ENCODE measurements at regions not wholly inside any gene's neighbourhood (a gene's known extent, or its start where the extent isn't known, plus 50 kb on each side); places are given as distances from the start of the nearest gene placed in this dataset.
"Not testable (repeated sequence)": the region's sequence is repeated elsewhere in the genome, so short reads cannot be mapped to it uniquely, and the experiment has no call there.

DNA sequence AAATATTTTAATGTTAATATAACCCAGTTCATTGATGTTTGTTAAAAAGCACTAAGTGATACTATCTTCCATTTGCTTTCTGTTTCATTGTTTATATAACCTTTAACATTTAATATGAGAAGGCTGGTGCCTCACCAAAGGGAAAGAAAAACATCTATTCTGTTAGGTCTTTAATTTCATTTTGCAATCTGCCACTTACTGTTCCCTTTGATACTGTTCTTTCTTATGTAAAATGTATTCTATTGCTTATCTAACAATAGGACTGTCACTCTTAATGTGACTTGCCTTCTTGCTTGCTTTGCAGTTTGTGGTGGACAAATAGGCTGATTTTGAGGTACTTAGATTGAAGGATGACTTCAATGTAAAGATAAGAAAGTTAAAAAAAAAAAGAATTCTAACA is 1666.1 kb upstream of the DDX18 start:
- peaks cover 6 to 21% of the 10 kb centered on the region in 2 donors for H3K9me3 Mint-ChIP-seq
- no peaks in the 10 kb centered on the region for H3K4me1 Mint-ChIP-seq (ENCODE audit: low read depth in 2 of 2)
- H3K27me3 Mint-ChIP-seq = no peaks in the 10 kb centered on the region
- DNase-seq = no peak
- H3K4me3 Mint-ChIP-seq = no peak overlapping the region
- no peaks in the 10 kb centered on the region for H3K36me3 Mint-ChIP-seq (ENCODE audit: insufficient read depth)
- H3K27ac Mint-ChIP-seq = no peak overlapping the region
- ATAC-seq (replicated peaks) = no peak

DNA sequence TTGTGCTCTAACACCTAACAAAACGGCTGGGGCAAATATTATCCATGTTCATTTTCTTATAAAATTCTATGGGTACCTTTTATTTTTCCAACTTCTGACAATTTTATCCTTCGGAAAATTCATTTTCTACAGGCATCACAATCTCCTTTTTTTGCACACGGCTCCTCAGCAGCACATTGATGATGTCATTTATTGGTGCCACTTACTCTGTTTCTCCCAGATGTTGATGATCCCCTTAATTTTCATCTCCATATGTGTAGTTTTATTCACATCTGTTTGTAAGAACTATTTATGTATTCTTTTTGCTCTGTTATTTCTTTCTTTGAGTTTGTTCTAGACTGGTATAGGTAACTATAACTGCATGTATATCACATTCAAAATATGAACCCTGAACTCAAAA is 1660.8 kb upstream of the DDX18 start:
- H3K27ac Mint-ChIP-seq = no peak overlapping the region
- no peak overlapping the region for H3K4me3 Mint-ChIP-seq
- DNase-seq = no peak
- no peaks in the 10 kb centered on the region for H3K27me3 Mint-ChIP-seq
- H3K9me3 Mint-ChIP-seq = peaks cover 14 to 32% of the 10 kb centered on the region in 2 donors
- H3K36me3 Mint-ChIP-seq (ENCODE audit: insufficient read depth) = no peaks in the 10 kb centered on the region
- no peaks in the 10 kb centered on the region for H3K4me1 Mint-ChIP-seq (ENCODE audit: low read depth in 2 of 2)
- ATAC-seq (replicated peaks) = no peak

DNA sequence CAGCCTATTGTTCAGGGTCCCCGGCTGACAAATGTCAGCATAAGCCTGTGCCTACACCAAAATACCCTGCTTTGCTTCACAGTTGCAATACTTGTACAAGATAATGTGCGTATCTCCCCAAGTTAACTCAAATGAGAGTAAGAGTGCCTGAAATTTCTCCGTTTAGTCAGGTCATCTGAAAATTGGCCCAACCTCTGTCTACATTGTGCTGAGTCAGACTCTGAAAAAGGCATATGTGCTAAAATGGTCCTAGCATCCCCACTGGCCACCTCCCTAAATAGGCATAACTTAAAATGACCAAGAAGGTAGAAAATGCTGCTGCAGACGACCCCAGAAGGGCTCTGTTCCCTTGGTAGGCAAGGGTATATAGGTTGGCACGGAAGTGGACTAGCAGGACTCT is 1653.8 kb upstream of the DDX18 start:
- H3K36me3 Mint-ChIP-seq (ENCODE audit: insufficient read depth) = no peaks in the 10 kb centered on the region
- peaks cover 18 to 23% of the 10 kb centered on the region in 2 donors for H3K9me3 Mint-ChIP-seq
- H3K4me1 Mint-ChIP-seq (ENCODE audit: low read depth in 2 of 2) = no peaks in the 10 kb centered on the region
- H3K27me3 Mint-ChIP-seq = no peaks in the 10 kb centered on the region
- ATAC-seq (replicated peaks) = no peak
- no peak overlapping the region for H3K4me3 Mint-ChIP-seq
- DNase-seq = no peak
- H3K27ac Mint-ChIP-seq = no peak overlapping the region

DNA sequence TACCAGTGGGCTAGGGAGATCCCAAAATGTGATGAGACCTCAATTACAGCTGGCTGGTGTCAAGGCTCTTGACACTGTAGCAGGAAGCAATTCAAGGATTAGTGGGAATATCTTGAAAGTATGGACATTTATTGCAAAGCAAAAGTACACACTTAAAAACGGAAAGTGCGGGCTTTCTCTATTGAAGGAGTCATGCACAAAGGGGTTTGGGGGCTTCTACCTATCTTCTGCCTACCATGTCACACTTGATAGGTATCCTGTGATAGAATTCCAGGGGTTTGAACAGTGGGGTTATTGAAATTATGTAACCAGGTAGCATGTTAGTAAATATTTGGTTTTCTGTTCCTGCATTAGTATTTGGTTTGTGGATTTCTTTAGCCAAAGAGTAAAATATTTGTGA is 1652.1 kb upstream of the DDX18 start:
- Mint-ChIP-seq H3K9me3 (peaks cover 18 to 20% of the 10 kb centered on the region in 2 donors), H3K27me3 (no peaks in the 10 kb centered on the region), H3K36me3 (ENCODE audit: insufficient read depth) (no peaks in the 10 kb centered on the region), H3K4me1 (ENCODE audit: low read depth in 2 of 2) (no peaks in the 10 kb centered on the region), H3K4me3 (no peak overlapping the region), H3K27ac (no peak overlapping the region)
- DNase-seq (no peak), ATAC-seq (replicated peaks) (no peak)

DNA sequence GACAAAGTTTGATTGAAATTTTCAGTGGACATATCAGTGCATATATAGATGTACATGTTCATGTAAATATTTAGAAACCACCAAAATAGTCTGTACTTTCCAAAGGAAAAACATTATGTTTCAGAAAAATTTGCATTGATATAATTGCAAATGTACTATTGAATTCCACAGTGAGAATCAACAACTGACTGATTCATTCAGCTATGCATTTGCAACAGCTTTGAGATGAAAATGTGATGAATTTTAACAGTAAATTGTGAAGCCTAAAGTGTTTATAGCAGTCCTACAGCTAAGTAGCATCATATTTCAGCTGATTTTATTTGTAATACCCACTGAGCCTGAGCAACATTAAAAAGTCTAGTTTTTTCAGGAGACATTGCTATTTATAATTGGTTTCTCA is 1647.4 kb upstream of the DDX18 start:
- H3K36me3 Mint-ChIP-seq (ENCODE audit: insufficient read depth) = no peaks in the 10 kb centered on the region
- DNase-seq (no peak), ATAC-seq (replicated peaks) (no peak)
- H3K27ac Mint-ChIP-seq = no peak overlapping the region
- no peak overlapping the region for H3K4me3 Mint-ChIP-seq
- peaks cover 15 to 21% of the 10 kb centered on the region in 2 donors for H3K9me3 Mint-ChIP-seq
- H3K4me1 Mint-ChIP-seq (ENCODE audit: low read depth in 2 of 2) = no peaks in the 10 kb centered on the region
- no peaks in the 10 kb centered on the region for H3K27me3 Mint-ChIP-seq

DNA sequence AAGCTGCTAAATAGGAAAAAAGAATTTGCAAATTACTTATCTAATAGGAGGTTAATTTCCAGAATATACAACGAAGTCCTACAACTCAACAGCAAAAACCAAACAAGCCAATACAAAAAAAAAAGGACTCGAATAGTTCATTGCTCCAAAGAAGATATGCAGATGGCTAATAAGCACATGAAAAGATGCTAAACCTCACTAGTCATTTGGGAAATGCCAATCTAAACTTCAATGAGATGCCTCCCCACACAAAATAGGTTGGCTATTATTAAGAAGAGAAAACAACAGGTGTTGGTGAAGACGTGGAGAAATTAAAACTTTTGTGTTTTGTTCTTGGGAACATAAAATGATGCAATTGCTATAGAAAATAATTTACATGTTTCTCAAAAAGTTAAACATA is 1634.4 kb upstream of the DDX18 start:
- no peaks in the 10 kb centered on the region for H3K36me3 Mint-ChIP-seq (ENCODE audit: insufficient read depth)
- no peaks in the 10 kb centered on the region for H3K4me1 Mint-ChIP-seq (ENCODE audit: low read depth in 2 of 2)
- peaks cover 16 to 18% of the 10 kb centered on the region in 2 donors for H3K9me3 Mint-ChIP-seq

DNA sequence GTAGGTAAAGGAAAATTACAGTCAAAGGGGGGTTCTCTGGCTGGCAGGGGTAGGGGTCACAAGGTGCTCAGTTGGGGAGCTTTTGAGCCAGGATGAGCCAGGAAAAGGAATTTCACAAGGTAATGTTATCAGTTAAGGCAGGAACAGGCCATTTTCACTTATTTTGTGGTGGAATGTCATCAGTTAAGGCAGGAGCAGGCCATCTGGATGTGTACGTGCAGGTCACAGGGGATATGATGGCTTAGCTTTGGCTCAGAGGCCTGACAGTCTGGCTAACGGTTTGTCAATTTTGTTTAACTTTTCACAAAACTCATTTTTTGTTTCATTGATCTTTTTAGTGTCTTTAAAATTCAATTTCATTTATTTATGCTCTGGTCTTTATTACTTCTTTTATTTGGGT is 1623.8 kb upstream of the DDX18 start:
- not testable (repeated sequence) for DNase-seq; ATAC-seq (replicated peaks); H3K27ac Mint-ChIP-seq; H3K27me3 Mint-ChIP-seq; H3K36me3 Mint-ChIP-seq (ENCODE audit: insufficient read depth); H3K4me1 Mint-ChIP-seq (ENCODE audit: low read depth in 2 of 2); H3K4me3 Mint-ChIP-seq
- peaks cover 15 to 30% of the 10 kb centered on the region in 2 donors for H3K9me3 Mint-ChIP-seq

More for the DNA sequence above, 1634.4 kb upstream of the DDX18 start:
- no peaks in the 10 kb centered on the region for H3K27me3 Mint-ChIP-seq
- no peak for DNase-seq
- H3K4me3 Mint-ChIP-seq = no peak overlapping the region
- no peak overlapping the region for H3K27ac Mint-ChIP-seq
- ATAC-seq (replicated peaks) = no peak

DNA sequence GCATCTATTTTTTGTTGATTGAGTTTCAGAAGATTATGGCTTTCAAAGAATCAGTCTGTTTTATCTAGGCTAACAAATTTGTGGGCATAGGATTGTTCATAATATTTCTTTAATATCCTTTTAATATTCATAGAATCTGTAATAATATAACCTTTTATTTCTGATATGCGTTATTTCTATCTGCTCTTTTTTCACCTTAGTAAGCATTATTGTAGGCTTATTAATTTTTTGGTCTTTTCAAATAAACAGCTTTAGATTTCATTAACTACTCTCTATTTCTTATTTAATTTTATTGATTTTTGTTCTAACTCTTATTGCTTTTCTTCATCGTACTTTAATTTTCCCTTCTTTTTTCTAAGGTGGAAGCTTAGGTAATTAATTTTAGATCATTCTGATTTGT is 1614.4 kb upstream of the DDX18 start:
- ATAC-seq (replicated peaks) = no peak
- Mint-ChIP-seq H3K36me3 (ENCODE audit: insufficient read depth) (no peaks in the 10 kb centered on the region), H3K9me3 (peaks cover 9 to 10% of the 10 kb centered on the region in 2 donors), H3K27me3 (no peaks in the 10 kb centered on the region), H3K27ac (no peak overlapping the region), H3K4me3 (no peak overlapping the region), H3K4me1 (ENCODE audit: low read depth in 2 of 2) (no peaks in the 10 kb centered on the region)
- no peak for DNase-seq

DNA sequence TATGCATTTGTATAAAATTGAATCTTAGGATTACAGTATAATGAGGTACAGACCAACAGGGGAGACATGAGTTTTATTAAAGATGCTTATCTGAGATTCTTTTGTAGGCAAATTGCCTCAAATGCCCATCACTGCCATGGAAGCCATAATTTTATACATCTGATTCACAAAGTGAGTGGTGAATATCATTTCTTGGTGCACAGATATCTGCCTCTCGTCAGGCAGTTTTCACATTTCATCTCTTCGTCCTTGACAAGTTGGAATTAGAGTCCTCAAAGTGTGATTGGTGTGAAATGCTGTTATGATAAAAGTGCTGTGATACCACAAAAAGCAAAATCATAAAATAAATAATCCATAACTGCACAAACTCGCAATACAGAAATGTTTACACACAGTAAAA is 1602.8 kb upstream of the DDX18 start:
- no peak for ATAC-seq (replicated peaks)
- Mint-ChIP-seq H3K4me3 (no peak overlapping the region), H3K27ac (no peak overlapping the region)

DNA sequence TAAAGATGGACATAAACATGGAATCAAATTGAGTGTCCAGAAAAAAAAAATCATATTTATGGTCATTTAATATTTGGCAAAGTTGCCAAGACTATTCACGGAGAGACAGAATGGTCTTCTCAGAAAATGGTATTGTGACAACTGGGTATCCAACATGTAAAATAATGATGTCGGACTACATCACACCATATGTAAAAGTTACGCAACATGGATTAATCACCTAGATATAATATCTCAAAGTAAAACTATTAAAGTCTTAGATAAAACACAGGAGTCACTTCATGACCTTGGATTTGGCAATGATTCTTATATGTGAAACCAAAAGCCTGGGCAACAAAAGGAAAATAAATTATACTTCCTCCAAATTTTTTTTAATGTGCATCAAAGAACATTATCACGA is 1591.7 kb upstream of the DDX18 start:
- DNase-seq (no peak), ATAC-seq (replicated peaks) (no peak)
- no peaks in the 10 kb centered on the region for H3K27me3 Mint-ChIP-seq
- no peak overlapping the region for H3K4me3 Mint-ChIP-seq
- H3K9me3 Mint-ChIP-seq = peaks cover 0 to 3% of the 10 kb centered on the region in 2 donors
- no peaks in the 10 kb centered on the region for H3K4me1 Mint-ChIP-seq (ENCODE audit: low read depth in 2 of 2)
- H3K36me3 Mint-ChIP-seq (ENCODE audit: insufficient read depth) = no peaks in the 10 kb centered on the region
- H3K27ac Mint-ChIP-seq = no peak overlapping the region

More for the DNA sequence above, 1602.8 kb upstream of the DDX18 start:
- Mint-ChIP-seq H3K27me3 (no peaks in the 10 kb centered on the region), H3K36me3 (ENCODE audit: insufficient read depth) (peaks cover 3% of the 10 kb centered on the region), H3K4me1 (ENCODE audit: low read depth in 2 of 2) (no peaks in the 10 kb centered on the region), H3K9me3 (peaks cover 0 to 4% of the 10 kb centered on the region in 2 donors)
- DNase-seq = no peak

DNA sequence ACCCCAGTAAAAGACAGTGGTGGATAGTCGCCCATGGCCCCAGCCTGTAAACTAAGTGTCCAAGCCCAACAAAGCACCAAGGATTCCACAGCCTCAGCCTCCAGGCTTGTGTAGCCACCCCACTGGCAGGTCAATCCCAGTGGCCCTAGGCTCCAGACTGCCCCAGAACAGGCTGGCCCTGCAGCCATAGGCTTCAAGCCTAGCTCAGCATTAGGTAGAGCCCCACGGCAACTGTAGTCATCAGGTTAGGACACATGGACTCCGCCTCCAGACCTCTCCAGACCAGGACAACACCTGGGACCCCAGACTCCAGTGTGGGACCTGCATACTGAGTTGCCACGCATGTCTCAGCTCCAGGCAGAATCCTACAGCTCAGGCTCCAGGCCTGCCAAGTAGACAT is 1590.6 kb upstream of the DDX18 start:
- no peaks in the 10 kb centered on the region for H3K36me3 Mint-ChIP-seq (ENCODE audit: insufficient read depth)

DNA sequence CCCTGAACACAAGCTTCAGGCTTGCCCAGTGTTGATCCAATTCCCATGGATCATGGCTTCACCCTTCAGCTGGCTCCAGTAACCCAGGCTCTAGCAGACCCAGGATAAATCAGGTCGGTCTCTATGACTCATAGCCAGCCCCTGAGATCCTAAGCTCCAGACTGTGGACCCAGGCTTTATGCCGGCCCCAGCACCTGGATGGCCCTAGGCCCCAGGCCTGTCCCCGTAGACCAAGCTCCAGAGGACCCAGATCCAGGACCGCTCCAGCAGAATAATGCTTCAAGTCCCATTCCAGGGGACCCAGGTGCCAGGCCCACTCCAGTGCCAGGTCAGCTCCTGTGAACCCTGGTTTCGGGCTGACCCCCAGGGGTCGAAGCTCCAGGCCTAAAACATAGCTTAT is 1589.9 kb upstream of the DDX18 start:
- Mint-ChIP-seq H3K27ac (no peak overlapping the region), H3K27me3 (no peaks in the 10 kb centered on the region), H3K4me1 (ENCODE audit: low read depth in 2 of 2) (no peaks in the 10 kb centered on the region), H3K9me3 (peaks cover 3 to 11% of the 10 kb centered on the region in 2 donors), H3K4me3 (no peak overlapping the region), H3K36me3 (ENCODE audit: insufficient read depth) (no peaks in the 10 kb centered on the region)
- ATAC-seq (replicated peaks) (no peak), DNase-seq (no peak)

More for the DNA sequence above, 1590.6 kb upstream of the DDX18 start:
- Mint-ChIP-seq H3K27me3 (no peaks in the 10 kb centered on the region), H3K4me1 (ENCODE audit: low read depth in 2 of 2) (no peaks in the 10 kb centered on the region), H3K4me3 (no peak overlapping the region), H3K27ac (no peak overlapping the region), H3K9me3 (peaks cover 3 to 10% of the 10 kb centered on the region in 2 donors)
- ATAC-seq (replicated peaks) (no peak), DNase-seq (no peak)

DNA sequence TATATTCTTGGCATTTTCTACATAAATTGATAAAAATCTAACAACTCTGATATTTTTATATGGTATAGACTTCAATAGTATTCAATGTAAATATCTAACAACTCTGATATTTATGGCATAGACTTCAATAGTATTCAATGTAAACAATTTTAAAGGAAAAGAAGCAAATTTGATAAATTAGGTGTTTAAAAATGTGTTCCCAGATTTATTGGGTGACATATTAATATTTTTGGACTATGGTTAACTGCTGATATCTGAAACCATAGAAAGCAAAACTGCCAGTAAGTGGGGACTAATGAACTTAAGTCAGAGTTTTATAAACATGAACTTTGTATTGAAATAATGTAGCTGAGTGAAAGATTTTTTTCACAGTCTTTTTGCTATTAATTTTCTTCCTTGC is 1576.0 kb upstream of the DDX18 start:
- DNase-seq = no peak
- no peak for ATAC-seq (replicated peaks)
- Mint-ChIP-seq H3K27ac (no peak overlapping the region), H3K4me3 (no peak overlapping the region), H3K4me1 (ENCODE audit: low read depth in 2 of 2) (no peaks in the 10 kb centered on the region), H3K36me3 (ENCODE audit: insufficient read depth) (no peaks in the 10 kb centered on the region), H3K9me3 (peaks cover 10 to 12% of the 10 kb centered on the region in 2 donors), H3K27me3 (no peaks in the 10 kb centered on the region)

DNA sequence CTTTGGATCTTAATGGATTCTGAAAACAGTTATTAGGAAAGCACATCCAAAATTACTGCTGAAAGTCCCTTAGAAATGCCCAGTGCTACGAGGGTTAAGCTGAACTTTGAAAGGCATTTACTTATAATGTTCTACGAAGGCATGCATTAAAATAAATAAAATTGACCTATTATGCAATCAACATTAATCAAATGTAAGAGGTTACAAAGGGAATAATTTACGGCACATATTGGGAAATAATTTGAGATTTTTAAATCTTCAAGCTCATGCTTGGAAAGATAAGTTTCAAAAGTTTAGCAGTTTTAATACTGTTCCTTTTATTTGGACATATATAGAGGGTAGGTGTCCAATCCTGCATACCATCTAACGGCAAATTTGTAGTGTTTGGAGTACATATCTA is 1564.1 kb upstream of the DDX18 start:
- Mint-ChIP-seq H3K27ac (no peak overlapping the region), H3K9me3 (peaks cover 12% of the 10 kb centered on the region in 2 donors), H3K27me3 (no peaks in the 10 kb centered on the region), H3K36me3 (ENCODE audit: insufficient read depth) (no peaks in the 10 kb centered on the region), H3K4me1 (ENCODE audit: low read depth in 2 of 2) (no peaks in the 10 kb centered on the region), H3K4me3 (no peak overlapping the region)
- ATAC-seq (replicated peaks) (no peak), DNase-seq (no peak)

DNA sequence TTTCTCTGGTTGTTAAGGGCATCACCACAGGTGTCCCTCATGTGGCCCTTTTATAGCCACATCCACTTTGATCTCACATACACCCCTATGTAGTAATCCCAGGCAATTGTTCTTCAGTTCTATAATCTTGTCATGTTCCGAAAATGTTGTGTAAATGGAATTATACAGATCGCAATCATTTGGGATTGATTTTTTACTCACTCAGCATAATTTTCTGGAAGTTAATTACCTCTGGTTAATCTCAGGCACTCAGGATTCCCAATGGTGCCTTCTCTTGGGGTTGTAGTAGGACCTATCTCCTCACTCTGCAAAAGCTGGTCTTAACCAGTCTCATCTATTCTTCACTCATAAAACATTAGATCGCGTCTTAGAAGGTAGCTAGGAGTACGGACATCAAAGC is 1549.6 kb upstream of the DDX18 start:
- Mint-ChIP-seq H3K36me3 (ENCODE audit: insufficient read depth) (no peaks in the 10 kb centered on the region), H3K27ac (no peak overlapping the region), H3K4me1 (ENCODE audit: low read depth in 2 of 2) (no peaks in the 10 kb centered on the region), H3K27me3 (no peaks in the 10 kb centered on the region), H3K9me3 (peaks cover 14 to 23% of the 10 kb centered on the region in 2 donors), H3K4me3 (no peak overlapping the region)
- ATAC-seq (replicated peaks) (no peak), DNase-seq (no peak)

All from effector memory CD8-positive, alpha-beta T cell (primary cell).